Osteocyte (in vitro differentiated cells): ENCODE measurements at regions not wholly inside any gene's neighbourhood (a gene's known extent, or its start where the extent isn't known, plus 50 kb on each side); places are given as distances from the start of the nearest gene placed in this dataset.

Source experiments
- DNase-seq: peaks from one replicate; pipeline ENCODE4 v3.0.0; 2021; ENCODE audit warnings: mixed read lengths; ENCODE audit not compliant: unreplicated experiment; ENCODE audit errors: extremely low spot score
- H3K27ac Mint-ChIP-seq: one replicate; pipeline ENCODE4 v1.8.0; 2021; ENCODE audit warnings: mild to moderate bottlenecking, mixed read lengths; ENCODE audit not compliant: unreplicated experiment
- H3K27me3 Mint-ChIP-seq: one replicate; pipeline ENCODE4 v1.8.0; 2021; ENCODE audit warnings: mixed read lengths; ENCODE audit not compliant: unreplicated experiment
- H3K36me3 Mint-ChIP-seq: one replicate; pipeline ENCODE4 v1.8.0; 2021; ENCODE audit warnings: mixed read lengths; ENCODE audit not compliant: unreplicated experiment
- H3K4me1 Mint-ChIP-seq: one replicate; pipeline ENCODE4 v1.8.0; 2021; ENCODE audit warnings: mixed read lengths; ENCODE audit not compliant: unreplicated experiment
- H3K4me3 Mint-ChIP-seq: one replicate; pipeline ENCODE4 v1.8.0; 2021; ENCODE audit warnings: mild to moderate bottlenecking, moderate library complexity, mixed read lengths; ENCODE audit not compliant: unreplicated experiment
- H3K9me3 Mint-ChIP-seq: one replicate; pipeline ENCODE4 v1.8.0; 2021; ENCODE audit warnings: mixed read lengths; ENCODE audit not compliant: unreplicated experiment
- CTCF ChIP-seq: fragments of 200-600 bp; sonication (generic); IDR thresholded peaks from 2 replicates; pipeline ENCODE4 v1.5.0; 2021; ENCODE audit warnings: antibody characterized with exemption, mild to moderate bottlenecking, moderate library complexity

DNA sequence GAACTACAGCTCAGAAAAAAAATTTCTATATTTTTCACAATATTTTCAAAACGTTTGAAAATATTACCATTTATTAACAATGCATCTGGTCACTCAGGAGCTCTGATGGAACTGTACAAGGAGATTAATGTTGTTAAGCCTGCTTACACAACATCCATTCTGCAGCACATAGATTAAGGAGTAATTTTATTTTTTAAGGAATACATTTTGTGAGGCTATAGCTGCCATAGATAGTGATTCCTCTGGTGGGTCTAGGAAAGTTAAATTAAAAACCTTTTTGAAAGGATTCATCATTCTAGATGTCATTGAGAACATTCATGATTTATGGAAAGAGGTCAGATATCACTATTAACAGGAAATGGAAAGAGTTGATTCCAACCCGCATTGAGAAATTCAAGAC lies 196.9 kb downstream of the C3orf38 start:
- DNase-seq, result no peak
- H3K27ac Mint-ChIP-seq, result no peak overlapping the region
- no peaks in the 10 kb centered on the region for H3K9me3 Mint-ChIP-seq
- no peaks in the 10 kb centered on the region for H3K36me3 Mint-ChIP-seq
- H3K27me3 Mint-ChIP-seq, result no peaks in the 10 kb centered on the region
- no peak for TF ChIP-seq CTCF
- no peaks in the 10 kb centered on the region for H3K4me1 Mint-ChIP-seq
- H3K4me3 Mint-ChIP-seq, result no peak overlapping the region

DNA sequence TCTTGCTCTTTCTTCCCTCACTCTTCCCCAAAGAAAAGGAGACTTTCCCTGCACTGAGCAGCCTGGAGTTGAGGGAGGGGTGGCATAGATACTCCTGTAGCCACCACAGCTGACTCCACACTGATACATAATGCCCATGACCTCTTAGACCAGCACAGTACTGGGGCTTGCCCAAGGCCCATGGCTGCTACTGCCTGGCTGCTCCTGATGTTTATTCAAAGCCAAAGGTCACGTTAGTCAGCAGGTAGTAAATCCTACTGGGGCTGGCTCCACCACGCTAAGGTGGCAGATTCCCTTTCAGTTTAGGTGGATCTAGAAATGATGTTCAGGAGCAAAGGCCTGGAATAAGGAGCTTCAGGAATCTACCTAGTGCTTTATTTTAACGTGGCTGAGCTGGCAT lies 212.7 kb downstream of the C3orf38 start:
- no peak overlapping the region for H3K27ac Mint-ChIP-seq

GRCh38 chr3:88364926-88365325 lies 215.2 kb downstream of the C3orf38 start:
- no peak overlapping the region for H3K4me3 Mint-ChIP-seq
- peaks cover 17% of the 10 kb centered on the region for H3K9me3 Mint-ChIP-seq
- no peak overlapping the region for H3K27ac Mint-ChIP-seq
- DNase-seq, result no peak
- H3K4me1 Mint-ChIP-seq, result no peaks in the 10 kb centered on the region
- H3K27me3 Mint-ChIP-seq, result no peaks in the 10 kb centered on the region
- no peak for TF ChIP-seq CTCF
- H3K36me3 Mint-ChIP-seq, result no peaks in the 10 kb centered on the region

More for the DNA sequence above, 212.7 kb downstream of the C3orf38 start:
- H3K27me3 Mint-ChIP-seq, result no peaks in the 10 kb centered on the region
- H3K36me3 Mint-ChIP-seq, result no peaks in the 10 kb centered on the region
- H3K9me3 Mint-ChIP-seq, result peaks cover 32% of the 10 kb centered on the region
- no peaks in the 10 kb centered on the region for H3K4me1 Mint-ChIP-seq
- no peak overlapping the region for H3K4me3 Mint-ChIP-seq
- no peak for DNase-seq
- TF ChIP-seq CTCF, result no peak

DNA sequence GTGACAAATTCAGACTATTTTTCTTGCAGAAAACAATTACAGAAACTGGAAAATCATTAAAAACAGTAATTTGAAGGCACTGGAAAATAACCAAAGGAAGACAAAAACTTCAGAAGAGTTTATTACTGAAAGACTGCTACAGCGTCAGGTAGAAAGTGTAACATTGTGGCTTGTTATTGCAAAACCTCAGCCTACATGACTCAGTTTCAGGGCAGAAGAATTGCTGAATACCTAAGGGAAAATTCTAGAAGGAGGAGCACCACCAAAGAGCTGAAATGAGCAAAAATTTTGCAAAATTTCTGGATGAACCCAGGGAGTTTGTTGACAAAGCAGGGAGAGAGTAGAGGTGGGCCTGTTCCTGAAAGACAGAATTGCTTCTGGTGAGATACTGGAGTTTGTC lies 219.6 kb downstream of the C3orf38 start:
- no peaks in the 10 kb centered on the region for H3K4me1 Mint-ChIP-seq
- peaks cover 15% of the 10 kb centered on the region for H3K9me3 Mint-ChIP-seq
- no peak for DNase-seq
- H3K27ac Mint-ChIP-seq, result no peak overlapping the region
- H3K4me3 Mint-ChIP-seq, result no peak overlapping the region
- no peaks in the 10 kb centered on the region for H3K36me3 Mint-ChIP-seq
- no peaks in the 10 kb centered on the region for H3K27me3 Mint-ChIP-seq
- no peak for TF ChIP-seq CTCF

GRCh38 chr3:88369767-88370166 lies 220.0 kb downstream of the C3orf38 start:
- H3K27me3 Mint-ChIP-seq, result no peaks in the 10 kb centered on the region
- H3K36me3 Mint-ChIP-seq, result no peaks in the 10 kb centered on the region
- H3K27ac Mint-ChIP-seq, result no peak overlapping the region
- TF ChIP-seq CTCF, result no peak
- no peaks in the 10 kb centered on the region for H3K4me1 Mint-ChIP-seq
- peaks cover 15% of the 10 kb centered on the region for H3K9me3 Mint-ChIP-seq
- H3K4me3 Mint-ChIP-seq, result no peak overlapping the region
- no peak for DNase-seq
